Amygdala (tissue), 56 donors: ENCODE measurements at regions not wholly inside any gene's neighbourhood (a gene's known extent, or its start where the extent isn't known, plus 50 kb on each side); places are given as distances from the start of the nearest gene placed in this dataset.

Experiments
- DNase-seq, 56 donors: peaks; one replicate each; lab custom pipeline; 2025; lab: John Stamatoyannopoulos, UW

GRCh38 chr10:43781480-43782361, 133.0 kb upstream of the ZNF32 start:
- no peak for DNase-seq

- no peak for DNase-seq
These were observed 129.9 kb upstream of the ZNF32 start for GRCh38 chr10:43778571-43778970.

GRCh38 chr10:43775384-43775783, 126.7 kb upstream of the ZNF32 start:
- no peak for DNase-seq

GRCh38 chr10:43774234-43774769, 125.6 kb upstream of the ZNF32 start:
- no peak for DNase-seq

- no peak for DNase-seq
These were observed 125.1 kb upstream of the ZNF32 start for GRCh38 chr10:43773736-43774135.

- DNase-seq: no peak
These were observed 123.5 kb upstream of the ZNF32 start for GRCh38 chr10:43772171-43772570.

GRCh38 chr10:43771675-43772074, 123.0 kb upstream of the ZNF32 start:
- no peak for DNase-seq

GRCh38 chr10:43765516-43765915, 116.8 kb upstream of the ZNF32 start:
- DNase-seq: no peak

- DNase-seq: no peak
These were observed 115.2 kb upstream of the ZNF32 start for GRCh38 chr10:43763846-43764245.

GRCh38 chr10:43760514-43760913, 111.8 kb upstream of the ZNF32 start:
- no peak for DNase-seq

GRCh38 chr10:43759216-43759615, 110.5 kb upstream of the ZNF32 start:
- no peak for DNase-seq

GRCh38 chr10:43756341-43756740, 107.7 kb upstream of the ZNF32 start:
- DNase-seq: peak in 1 of 56 donors; percentile 7

- no peak for DNase-seq
These were observed 106.0 kb upstream of the ZNF32 start for GRCh38 chr10:43754569-43755260.

GRCh38 chr10:43753397-43754061, 104.8 kb upstream of the ZNF32 start:
- DNase-seq: no peak

GRCh38 chr10:43752682-43753081, 104.0 kb upstream of the ZNF32 start:
- DNase-seq: no peak

- no peak for DNase-seq
These were observed 103.0 kb upstream of the ZNF32 start for GRCh38 chr10:43751646-43752045.

- no peak for DNase-seq
These were observed 101.4 kb upstream of the ZNF32 start for GRCh38 chr10:43749940-43750552.

- no peak for DNase-seq
These were observed 100.5 kb upstream of the ZNF32 start for GRCh38 chr10:43749145-43749576.

GRCh38 chr10:43748560-43748959, 99.9 kb upstream of the ZNF32 start:
- DNase-seq: no peak

- DNase-seq: no peak
These were observed 98.2 kb upstream of the ZNF32 start for GRCh38 chr10:43746906-43747305.

- DNase-seq: no peak
These were observed 90.5 kb upstream of the ZNF32 start for GRCh38 chr10:43739161-43739560.
